GM11168 (cell line): ENCODE measurements at regions not wholly inside any gene's neighbourhood (a gene's known extent, or its start where the extent isn't known, plus 50 kb on each side); places are given as distances from the start of the nearest gene placed in this dataset.

Experiments
- in situ Hi-C: fragments of 300-500 bp; cut with MboI; formaldehyde crosslinking; loops from one replicate; pipeline ENCODE4 v1.12.0; 2022; ENCODE audit warnings: low sequenced_read_pairs; ENCODE audit not compliant: unreplicated experiment

DNA sequence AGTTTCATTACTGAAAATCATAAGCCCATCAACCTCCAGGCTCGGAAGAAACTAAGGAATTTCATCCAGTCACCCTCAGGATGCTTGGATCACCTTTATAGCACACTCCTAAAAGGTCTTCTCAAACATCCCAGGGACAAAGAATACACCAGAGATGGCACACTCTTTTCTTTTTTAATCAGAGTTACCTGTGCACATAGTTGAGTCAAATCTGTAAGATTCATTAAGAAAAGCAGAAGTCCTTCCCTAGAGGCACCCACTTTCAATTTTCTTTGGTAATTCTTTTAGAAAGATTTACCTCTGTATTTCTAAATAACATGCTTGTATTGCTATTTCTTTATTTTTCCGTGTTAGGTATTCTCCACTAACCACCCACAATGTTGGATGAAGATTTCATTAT lies 50.6 kb upstream of the IL6 start:
- in situ Hi-C loops, result no loop called here

DNA sequence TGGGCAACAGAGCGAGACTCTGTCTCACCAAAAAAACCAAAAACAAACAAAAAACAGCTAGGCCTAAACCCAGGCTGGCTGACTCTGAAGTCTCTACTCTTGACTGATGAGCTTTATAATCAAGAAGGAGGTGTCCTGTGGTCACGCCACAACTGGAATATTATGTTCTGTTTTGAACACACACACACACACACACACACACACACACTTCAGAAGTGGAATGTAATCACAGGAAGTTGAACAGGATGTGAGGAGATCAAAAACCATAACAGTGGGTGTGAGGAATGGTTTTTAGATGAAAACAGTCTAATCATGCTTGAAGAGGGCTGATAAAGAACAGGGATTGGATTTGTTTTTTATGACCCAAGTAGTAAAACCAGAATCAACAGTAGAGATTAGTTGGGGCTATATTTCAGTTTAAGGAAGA lies 51.1 kb upstream of the IL6 start:
- in situ Hi-C loops, result no loop called here

GRCh38 chr7:22675421-22675820 lies 51.6 kb upstream of the IL6 start:
- in situ Hi-C loops, result no loop called here

DNA sequence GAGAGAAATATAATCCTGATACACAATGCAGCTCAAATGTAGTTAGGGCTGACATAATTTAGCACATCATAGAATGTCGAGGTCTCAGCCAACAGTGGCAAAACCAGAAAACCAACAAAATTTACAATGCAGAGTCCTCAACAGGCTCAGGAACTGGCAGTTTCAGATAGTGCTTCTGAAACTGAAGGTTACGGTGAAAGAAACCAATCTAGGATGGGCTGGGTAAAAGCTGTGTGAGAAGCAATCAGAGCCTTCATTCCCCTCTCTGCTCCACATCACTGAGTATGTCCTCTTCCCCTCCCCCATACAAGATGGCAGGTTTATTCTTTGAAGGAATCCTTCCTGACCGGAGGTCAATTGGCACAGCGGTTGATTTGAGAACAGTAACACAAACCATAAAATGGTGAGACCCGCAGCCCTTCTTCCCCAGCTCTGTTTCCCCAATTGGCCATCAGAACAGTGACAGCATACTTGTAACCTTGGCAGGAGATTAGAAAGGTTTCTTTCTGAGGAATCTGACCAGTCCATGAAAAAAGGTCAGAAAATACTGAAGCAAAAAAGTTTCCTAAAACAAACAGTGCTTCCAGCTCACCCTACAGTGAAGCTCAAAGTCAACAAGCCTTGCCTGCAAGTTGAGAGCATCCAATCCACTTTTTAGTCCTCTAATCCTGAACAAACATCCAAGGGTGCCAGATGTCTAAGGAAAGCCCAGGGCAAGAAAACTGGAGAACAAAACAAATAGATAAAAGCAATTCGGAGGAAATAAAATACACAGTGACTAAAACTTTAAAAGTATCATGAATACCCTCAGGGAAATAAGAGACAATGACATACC lies 53.9 kb upstream of the IL6 start:
- in situ Hi-C loops, result no loop called here

- in situ Hi-C loops, result no loop called here
Measured at GRCh38 chr7:22671177-22671879, 55.7 kb upstream of the IL6 start.

GRCh38 chr7:22670422-22670815 lies 56.6 kb upstream of the IL6 start:
- in situ Hi-C loops, result no loop called here

DNA sequence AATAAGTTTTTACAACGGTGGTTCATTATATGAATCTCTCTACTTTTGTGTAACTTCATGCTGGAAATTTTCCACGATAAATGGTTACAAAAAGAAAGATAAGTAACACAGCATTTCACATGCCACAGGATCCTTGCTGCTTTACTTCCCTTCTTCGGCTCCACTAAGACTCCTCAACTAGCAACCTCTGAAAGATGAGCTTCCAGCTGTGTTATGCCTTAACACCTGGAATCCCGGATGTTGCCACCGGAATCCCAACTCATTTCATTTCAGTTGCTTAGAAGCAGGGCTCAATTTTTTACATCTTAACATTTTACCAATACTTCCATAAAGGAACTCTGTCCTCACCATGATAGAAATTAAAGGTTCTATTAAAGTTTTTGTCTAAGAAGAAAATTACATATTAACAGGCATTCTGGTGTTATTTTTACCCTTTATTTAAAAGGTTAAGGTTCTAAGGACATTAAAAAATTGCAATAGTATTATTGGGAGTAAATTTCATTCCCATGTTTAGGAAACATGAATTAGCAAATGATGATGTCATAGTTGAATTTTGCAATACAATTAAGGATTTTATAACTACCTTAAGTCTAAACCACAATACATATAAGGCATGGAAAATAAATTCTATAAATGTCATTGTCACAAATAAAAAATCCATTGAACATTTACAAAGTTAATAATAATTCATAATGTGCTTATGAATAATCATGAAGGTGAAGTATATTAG lies 57.1 kb upstream of the IL6 start:
- in situ Hi-C loops, result no loop called here

DNA sequence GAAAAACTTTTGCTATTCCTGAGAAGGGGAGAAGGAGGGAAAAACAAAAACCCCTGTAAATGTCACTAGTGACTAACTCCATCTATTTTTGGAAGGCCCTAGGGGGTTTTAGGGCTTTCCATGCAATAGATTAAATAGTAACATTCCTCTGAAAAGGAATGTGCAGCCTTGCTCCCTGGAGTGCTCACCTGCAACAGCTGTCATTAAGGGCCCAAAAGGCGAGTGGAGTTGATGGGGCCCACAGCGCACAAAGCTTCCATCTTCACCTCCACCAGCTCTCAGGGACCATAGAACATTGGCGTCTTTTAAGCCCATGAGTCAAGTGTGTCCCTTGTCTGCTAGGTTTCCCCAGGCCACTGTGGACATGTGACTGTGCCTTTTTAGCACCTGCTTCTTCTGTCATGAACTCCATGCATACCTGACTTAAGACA lies 58.0 kb upstream of the IL6 start:
- in situ Hi-C loops, result no loop called here

- in situ Hi-C loops, result no loop called here
Measured at GRCh38 chr7:22667562-22668239, 59.3 kb upstream of the IL6 start.

DNA sequence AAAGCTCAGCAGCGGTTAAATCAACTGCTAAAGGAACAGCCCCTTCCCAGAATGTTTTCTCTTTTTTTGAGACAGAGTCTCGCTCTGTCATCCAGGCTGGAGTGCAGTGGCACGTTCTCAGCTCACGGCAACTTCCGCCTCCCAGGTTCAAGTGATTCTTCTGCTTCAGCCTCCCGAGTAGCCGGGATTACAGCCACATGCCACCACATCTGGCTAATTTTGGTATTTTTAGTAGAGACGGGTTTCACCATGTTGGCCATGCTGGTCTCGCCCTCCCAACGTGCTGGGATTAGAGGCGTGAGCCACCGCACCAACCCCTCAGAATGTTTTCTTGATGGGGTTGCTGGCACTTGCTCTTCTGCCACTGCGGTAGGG lies 59.8 kb upstream of the IL6 start:
- in situ Hi-C loops, result no loop called here

GRCh38 chr7:22666732-22667131 lies 60.3 kb upstream of the IL6 start:
- in situ Hi-C loops, result no loop called here

DNA sequence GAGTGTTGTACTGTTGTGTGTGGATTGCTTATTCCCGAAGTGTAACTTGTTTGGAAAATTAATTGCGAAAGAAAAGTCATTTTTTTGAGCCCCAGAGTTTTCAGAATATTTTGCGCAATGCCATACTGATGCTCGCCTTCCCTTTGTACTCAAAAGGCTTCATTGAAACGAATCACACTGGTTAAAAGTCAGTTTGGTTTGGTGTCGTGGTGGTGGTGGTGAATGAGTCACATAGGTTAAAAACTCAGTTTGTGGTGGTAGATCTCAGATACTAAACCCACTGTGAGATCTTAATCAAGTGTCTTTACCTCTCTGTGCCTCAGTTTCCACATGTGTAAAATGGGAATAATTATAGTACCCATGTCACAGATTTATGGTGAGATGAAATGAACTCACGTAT lies 61.1 kb upstream of the IL6 start:
- in situ Hi-C loops, result no loop called here

- in situ Hi-C loops, result no loop called here
Measured at GRCh38 chr7:22664988-22665798, 61.8 kb upstream of the IL6 start.

DNA sequence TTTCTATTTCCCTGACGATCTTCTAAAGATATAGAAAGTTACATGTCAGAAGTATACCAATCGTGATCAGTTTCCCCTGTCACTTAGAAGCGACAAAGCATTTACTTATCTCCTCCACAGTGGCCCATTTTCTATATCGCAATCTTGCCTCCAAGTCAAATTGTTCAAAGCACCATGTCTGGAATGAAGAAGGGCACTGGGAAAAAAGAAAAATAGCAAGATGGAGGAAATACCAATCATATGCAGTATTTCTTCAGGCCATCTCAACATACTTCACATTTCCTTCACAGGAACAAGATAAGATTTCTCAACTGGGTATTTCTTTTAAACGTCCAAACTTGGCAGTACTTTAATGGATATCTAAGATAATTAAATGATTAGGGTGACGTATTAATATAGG lies 63.3 kb upstream of the IL6 start:
- in situ Hi-C loops, result no loop called here

DNA sequence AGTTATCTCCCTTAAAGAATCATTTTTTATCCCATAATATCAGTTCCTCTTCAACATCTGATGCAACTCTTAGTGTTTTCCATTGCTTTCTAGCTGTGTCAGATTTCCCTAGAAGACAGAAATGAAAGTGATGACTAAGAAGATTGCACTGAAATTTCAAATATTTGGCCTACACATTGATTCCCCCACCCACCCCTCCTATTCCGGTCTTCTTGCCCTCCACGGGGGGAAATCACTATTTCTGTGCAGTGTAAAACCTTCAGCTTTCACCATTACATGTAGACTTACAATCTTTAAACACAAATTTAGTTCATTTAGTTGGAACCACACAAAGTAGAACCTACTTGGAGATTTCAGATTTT lies 63.7 kb upstream of the IL6 start:
- in situ Hi-C loops, result no loop called here

- in situ Hi-C loops, result no loop called here
Measured at GRCh38 chr7:22662556-22663356, 64.2 kb upstream of the IL6 start.

- in situ Hi-C loops, result no loop called here
Measured at GRCh38 chr7:22662036-22662435, 65.0 kb upstream of the IL6 start.

DNA sequence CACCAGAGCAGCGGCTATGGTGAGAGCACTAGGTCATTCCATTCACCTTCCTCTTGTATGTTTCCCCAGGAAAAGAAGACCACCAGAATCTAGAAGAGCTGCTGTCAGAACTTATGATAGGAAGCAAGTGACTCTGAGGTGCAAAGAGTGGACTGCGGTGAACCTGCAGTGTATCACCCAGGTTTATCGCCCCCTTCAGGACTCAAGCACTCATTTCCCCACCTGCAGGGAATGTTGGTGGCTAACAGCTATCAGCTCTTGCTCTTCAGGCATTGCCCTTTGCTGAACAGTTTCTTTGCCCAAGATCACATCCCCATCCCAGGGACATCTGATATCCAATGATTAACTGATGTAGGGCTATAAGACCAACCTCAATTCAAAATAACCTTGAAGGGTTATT lies 66.3 kb upstream of the IL6 start:
- in situ Hi-C loops, result no loop called here

DNA sequence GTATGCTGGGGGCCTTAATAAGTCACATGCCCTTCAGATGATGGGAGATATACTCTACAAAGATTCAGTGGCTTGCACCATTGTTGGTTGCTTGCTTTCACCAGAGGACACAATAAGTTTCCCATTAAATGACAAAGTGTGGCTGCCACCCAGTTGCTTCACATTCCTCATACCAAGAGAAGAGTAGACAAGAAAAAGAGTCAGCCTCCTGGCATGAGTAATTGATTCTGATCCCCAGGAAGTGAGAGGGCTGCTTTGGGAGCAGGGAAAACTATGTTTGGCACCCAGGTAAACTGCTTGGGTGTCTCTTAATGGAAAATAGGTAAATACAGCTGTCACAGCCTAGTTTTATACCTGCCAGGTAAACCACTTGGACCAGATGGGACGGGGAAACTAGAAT lies 66.7 kb upstream of the IL6 start:
- in situ Hi-C loops, result no loop called here
